GM06990 (cell line): ENCODE measurements at regions not wholly inside any gene's neighbourhood (a gene's known extent, or its start where the extent isn't known, plus 50 kb on each side); places are given as distances from the start of the nearest gene placed in this dataset.

Experiments used
- DNase-seq: peaks from one replicate; pipeline ENCODE4 v3.0.0-alpha.2; 2011; ENCODE audit not compliant: insufficient read length; ENCODE audit errors: extremely low read depth
- H3K27me3 ChIP-seq: replicated peaks from 2 replicates; pipeline ENCODE4 v1.6.0; 2011; ENCODE audit warnings: low read length; ENCODE audit not compliant: control insufficient read depth, insufficient read depth
- H3K36me3 ChIP-seq: 2 replicates; pipeline ENCODE4 v1.5.1; 2011; ENCODE audit warnings: low read length; ENCODE audit not compliant: control insufficient read depth, insufficient read depth
- H3K4me3 ChIP-seq: replicated peaks from 2 replicates; pipeline ENCODE4 v1.5.1; 2011; ENCODE audit warnings: low read depth, mild to moderate bottlenecking, control low read depth, low read length
- TF ChIP-seq, protein P1 (sequence below): IDR thresholded peaks from 2 replicates; pipeline ENCODE4 v1.5.1; 2011; ENCODE audit warnings: low read length, control low read depth, mild to moderate bottlenecking, inconsistent platforms; ENCODE audit not compliant: insufficient read depth, poor library complexity, severe bottlenecking

DNA sequence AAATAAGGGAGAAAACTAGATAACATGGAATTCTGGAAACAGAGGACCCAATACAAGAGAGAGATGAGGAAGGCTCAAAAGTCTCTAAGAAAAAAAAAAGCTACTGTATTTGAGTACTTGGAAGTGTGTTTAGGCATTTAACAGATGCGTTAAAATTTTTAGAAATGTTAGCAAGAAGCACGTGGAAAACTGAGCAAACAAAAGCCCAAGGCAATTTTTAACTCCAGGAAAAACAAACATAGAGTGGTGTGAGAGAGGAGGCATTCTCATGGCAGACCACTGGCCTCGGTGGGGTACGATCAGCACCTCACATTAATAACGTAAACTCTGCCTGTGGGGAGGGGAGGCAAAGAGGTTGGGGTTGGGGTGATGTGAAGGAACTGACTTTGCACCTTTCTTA, 321.4 kb downstream of the GADD45G start:
- Histone ChIP-seq H3K4me3 (no peak overlapping the region), H3K36me3 (no peaks in the 10 kb centered on the region), H3K27me3 (no peaks in the 10 kb centered on the region; the same call in none of the 2 replicates)
- DNase-seq: no peak
- TF ChIP-seq, protein P1, sequence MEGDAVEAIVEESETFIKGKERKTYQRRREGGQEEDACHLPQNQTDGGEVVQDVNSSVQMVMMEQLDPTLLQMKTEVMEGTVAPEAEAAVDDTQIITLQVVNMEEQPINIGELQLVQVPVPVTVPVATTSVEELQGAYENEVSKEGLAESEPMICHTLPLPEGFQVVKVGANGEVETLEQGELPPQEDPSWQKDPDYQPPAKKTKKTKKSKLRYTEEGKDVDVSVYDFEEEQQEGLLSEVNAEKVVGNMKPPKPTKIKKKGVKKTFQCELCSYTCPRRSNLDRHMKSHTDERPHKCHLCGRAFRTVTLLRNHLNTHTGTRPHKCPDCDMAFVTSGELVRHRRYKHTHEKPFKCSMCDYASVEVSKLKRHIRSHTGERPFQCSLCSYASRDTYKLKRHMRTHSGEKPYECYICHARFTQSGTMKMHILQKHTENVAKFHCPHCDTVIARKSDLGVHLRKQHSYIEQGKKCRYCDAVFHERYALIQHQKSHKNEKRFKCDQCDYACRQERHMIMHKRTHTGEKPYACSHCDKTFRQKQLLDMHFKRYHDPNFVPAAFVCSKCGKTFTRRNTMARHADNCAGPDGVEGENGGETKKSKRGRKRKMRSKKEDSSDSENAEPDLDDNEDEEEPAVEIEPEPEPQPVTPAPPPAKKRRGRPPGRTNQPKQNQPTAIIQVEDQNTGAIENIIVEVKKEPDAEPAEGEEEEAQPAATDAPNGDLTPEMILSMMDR: no peak

DNA sequence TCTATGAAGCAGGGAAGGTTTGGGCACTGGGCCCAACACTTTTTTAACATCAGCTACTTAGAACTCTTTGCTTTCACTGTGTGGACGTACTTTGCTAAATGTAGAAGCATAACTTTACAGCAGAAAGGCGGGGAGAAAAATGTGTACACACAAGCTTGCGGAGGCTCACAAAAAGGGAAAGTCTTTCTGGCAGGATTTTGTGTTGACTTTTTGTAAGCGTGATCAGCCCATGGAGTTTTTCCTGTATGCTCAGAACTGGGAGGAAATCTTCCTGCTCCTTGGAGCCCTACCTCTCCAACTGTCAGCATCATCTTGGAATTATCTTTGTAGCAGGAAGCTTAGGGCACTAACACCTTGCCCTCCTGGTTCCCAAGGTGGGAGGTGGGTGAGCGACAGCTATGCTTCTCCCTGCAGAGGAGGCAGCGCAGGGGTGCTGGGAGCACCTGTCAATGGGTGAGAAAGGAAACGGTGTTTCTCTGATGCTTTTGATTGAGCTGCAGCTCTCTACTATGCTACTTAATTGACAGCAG, 321.9 kb downstream of the GADD45G start:
- no peak for DNase-seq
- TF ChIP-seq, protein P1: no peak
- Histone ChIP-seq H3K4me3 (no peak overlapping the region), H3K27me3 (no peaks in the 10 kb centered on the region; the same call in none of the 2 replicates), H3K36me3 (no peaks in the 10 kb centered on the region)

DNA sequence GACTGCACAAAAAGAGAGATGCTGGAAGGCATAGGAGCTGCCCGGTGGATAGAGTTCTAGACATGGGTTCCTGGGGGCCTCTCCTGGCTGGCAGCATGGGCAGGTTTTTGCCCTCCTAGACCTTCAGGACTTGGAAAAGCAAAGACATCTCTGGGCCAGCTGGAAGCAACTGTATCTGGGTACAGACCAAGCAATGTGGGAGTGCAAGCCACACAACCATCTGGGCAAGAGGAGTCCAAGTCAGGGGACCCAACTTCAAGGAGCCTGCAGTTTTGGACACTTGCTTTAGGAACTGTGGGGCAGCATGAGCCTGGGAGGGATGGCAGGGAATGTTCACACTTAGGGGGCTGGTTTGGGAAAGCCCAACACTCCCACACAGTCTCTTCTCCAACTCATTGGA, 323.3 kb downstream of the GADD45G start:
- TF ChIP-seq, protein P1: no peak

DNA sequence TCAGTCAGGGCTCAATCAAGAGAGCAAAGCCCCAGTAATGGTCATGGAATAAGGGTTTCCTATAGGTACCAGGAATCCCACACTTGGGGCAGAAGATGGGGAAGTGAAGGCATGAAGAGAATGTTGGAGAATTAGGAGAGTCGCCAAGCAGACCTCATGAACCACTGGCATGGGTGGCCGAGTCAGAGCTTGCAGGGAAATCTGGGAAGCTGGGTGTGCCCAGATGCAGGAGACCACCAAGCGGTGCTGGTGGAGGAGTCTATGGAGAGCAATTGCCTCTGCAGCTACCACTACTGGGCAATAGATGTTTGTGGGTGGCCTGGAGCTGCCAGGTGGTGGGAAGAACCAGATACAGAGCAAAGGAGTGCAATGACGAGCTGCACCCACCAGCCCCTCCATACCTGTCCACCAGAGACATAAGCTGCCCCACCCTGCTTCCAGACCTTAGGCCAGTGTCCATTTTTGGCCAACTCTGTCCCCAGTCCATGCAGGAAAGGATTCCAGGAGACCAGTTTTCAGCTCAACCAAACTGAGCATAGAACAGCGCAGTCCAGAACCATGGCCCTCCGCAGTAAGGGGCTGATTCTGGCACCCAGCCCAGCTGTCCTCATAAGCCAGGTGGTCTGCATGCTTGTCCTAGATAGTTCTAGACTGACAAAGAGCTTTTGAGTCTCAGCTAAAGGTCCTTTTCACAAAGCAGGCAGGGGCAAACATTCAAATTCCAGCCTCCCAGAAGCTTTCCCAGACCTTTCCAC, 323.9 kb downstream of the GADD45G start:
- TF ChIP-seq, protein P1: no peak
- DNase-seq: no peak
- H3K27me3 ChIP-seq: no peaks in the 10 kb centered on the region; the same call in none of the 2 replicates
- H3K4me3 ChIP-seq: no peak overlapping the region
- no peaks in the 10 kb centered on the region for H3K36me3 ChIP-seq

More for the DNA sequence above, 323.3 kb downstream of the GADD45G start:
- no peaks in the 10 kb centered on the region; the same call in none of the 2 replicates for H3K27me3 ChIP-seq
- H3K36me3 ChIP-seq: no peaks in the 10 kb centered on the region
- DNase-seq: no peak
- no peak overlapping the region for H3K4me3 ChIP-seq

DNA sequence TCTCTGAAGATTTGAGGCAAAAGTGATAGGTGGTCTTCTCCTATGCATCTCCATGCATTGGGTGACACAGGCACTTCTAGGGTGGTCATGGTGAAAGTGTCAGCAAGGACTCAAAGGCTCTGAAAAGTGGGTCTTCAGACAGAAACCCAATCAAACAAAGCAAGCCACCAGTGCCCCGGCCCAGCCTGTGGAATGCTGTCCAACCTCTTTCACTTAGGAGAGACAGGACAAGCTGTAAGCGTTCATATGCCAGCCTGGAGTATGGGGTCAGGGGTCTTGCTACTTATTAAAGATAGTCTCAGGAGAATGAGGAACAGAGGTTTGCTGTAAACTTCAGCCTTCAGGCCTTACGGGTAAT, 324.5 kb downstream of the GADD45G start:
- Histone ChIP-seq H3K4me3 (no peak overlapping the region), H3K27me3 (no peaks in the 10 kb centered on the region; the same call in 1 of the 2 replicates), H3K36me3 (no peaks in the 10 kb centered on the region)
- TF ChIP-seq, protein P1: no peak
- no peak for DNase-seq
